ENCODE measurements at regions not wholly inside any gene's neighbourhood (a gene's known extent, or its start where the extent isn't known, plus 50 kb on each side); places are given as distances from the start of the nearest gene placed in this dataset.

GRCh38 chr1:209249280-209249670 is 334.2 kb upstream of the CAMK1G start:
- no peak for DNase-seq

GRCh38 chr1:209249785-209250440 is 333.6 kb upstream of the CAMK1G start:
- DNase-seq = no peak

GRCh38 chr1:209250861-209251636 is 332.5 kb upstream of the CAMK1G start:
- DNase-seq = no peak

DNA sequence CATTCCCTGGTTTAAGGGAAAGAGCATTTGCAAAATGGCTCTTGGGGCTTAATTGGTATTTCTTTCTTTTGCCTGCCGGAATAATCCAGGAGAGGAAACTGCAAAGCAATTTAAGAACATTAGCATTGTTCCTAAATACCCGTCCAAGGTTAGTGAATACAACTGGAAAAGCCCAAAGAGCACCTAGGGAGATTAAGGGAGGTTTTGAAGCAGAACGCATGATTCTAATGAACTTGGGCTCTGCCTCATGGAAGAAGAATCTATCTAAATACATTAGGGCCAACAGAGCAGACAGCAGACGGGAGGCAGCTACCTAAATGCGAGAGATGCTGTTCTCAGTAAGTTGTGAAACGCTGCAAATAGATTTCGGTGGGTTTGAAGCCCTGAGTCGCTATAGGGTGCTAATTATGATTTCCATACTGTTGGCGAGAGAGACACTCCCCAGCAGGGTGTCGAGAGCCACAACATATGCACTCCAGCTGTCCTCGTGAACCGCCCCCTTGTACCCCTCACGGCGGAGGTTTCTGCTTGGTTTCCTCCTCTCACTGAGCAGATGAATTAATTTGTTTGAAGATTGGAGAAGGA is 326.7 kb upstream of the CAMK1G start:
- DNase-seq = no peak

DNA sequence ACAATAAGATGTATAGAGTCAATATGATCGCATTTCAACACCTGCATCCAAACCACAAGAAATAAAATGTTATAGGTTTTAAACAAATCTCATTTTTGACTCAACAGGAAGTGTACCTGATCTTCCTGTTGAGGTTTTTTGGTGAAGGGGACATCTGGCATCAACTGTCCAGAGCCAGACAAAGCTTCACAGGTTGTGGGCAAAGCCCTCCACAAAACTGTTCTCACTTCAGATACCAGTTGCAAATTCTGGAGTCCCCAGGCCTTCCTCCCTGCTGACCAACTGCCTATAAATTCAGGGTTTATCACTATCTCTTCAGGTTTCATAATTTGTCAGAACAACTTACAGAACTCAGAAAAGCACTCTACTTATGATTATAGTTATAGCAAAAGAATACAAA is 326.1 kb upstream of the CAMK1G start:
- DNase-seq = no peak

GRCh38 chr1:209260136-209260535 is 323.4 kb upstream of the CAMK1G start:
- DNase-seq = no peak

- DNase-seq = no peak
These were observed 320.9 kb upstream of the CAMK1G start for GRCh38 chr1:209262631-209263030.

- DNase-seq = no peak
These were observed 318.2 kb upstream of the CAMK1G start for GRCh38 chr1:209265301-209265700.

DNA sequence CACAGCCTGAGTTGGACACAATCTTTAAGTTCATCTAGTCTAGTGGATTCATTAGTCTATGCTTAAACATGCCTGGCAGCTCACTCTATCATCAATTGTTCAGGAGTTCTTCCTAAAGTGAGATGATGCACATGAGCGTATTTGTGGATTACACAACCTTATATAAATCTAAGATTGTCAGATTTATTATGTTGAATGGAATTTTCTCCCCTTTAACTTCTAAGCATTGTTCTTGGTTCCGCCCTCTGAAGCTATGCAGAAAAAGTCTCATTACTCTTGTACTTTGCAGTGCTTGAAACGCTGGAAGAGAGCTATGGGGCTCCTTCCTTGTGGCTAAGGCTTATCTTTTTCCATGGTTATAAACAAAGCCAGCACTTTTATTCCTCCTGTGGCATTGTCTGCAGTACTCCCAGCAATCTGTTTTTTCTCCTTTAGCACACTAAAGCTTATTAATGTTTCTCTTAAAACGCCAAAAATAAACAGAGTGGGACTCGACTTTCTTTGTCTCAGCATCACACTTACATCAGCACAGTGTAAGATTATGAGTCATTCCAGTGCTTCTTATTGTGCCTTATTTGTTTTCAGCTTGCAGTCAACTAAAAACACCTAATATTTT is 316.8 kb upstream of the CAMK1G start:
- DNase-seq = no peak

DNA sequence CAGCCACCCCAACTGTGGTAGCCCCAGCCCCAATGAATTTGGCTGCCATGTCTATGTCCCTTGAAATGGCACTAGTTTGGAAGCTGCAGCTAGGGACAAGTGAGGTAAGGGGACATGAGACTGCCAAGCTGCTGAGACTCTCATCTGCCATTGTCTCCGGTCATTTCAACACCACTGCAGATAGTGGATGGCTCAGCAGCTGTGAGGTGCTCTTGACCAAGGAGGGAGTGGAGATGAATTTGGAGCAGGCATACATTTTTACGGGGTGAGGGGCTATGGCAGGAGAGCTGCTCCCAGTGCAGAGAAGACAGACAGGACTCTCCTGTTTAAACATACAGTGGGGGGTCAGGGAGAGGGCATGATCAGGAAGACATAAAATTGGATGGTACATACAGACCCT is 315.5 kb upstream of the CAMK1G start:
- DNase-seq = no peak

- no peak for DNase-seq
These were observed 315.0 kb upstream of the CAMK1G start for GRCh38 chr1:209268479-209268878.

GRCh38 chr1:209276321-209276720 is 307.2 kb upstream of the CAMK1G start:
- DNase-seq = no peak

DNA sequence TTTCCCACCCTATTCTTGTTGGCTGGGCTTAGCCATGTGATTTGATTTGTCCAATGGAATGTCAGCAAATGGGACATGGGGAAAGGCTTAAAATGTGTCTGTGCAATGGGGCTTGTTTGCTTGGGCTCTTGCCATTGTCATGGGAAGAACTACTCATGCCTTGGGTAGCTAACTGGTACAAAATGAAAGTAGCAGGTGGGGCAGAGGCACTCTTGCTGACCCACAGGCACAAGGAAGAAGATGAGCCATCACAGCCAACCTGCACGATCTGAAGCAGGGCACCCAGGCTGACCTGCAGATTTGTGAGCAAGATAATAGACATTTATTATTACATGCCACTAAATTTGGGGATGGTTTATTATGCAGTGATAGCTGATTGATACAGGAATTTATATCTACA is 305.9 kb upstream of the CAMK1G start:
- DNase-seq = no peak

- no peak for DNase-seq
These were observed 291.8 kb upstream of the CAMK1G start for GRCh38 chr1:209291715-209292114.

GRCh38 chr1:209302779-209303568 is 280.5 kb upstream of the CAMK1G start:
- no peak for DNase-seq

GRCh38 chr1:209304166-209304565 is 279.3 kb upstream of the CAMK1G start:
- no peak for DNase-seq

DNA sequence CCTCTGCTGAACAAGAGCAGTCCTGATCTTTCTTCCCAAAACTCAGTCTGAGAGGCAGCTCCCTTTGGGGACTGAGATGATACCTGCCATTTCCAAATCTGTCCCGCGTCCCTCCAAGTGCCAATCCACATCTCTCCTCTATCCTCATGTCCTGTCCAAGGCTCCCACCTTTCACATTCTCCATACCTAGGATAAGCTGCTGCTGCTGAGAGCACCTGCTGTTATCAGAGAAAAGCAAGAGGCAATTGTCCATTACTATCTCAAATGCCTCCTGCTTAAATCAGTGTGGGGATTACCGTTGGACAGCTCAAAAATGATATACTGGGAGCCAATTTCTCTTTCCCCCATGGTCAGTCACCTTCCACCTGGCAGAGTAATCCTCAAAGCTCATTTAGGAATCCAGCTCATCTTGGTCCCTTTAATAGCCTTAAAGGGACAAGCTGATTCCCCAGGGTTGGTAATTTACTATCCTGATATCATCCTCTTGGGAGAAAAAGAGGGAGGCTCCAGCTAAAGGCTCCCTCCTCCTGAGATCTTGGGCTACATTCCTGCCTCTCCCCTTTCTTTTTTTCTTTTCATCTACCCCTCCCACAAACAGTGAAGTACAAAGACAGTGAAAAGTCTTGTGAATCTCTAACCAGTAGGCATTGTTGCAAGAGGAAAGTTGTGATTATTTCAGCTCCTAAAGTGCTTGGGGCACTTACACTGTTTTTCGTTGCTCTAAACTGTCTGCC is 278.1 kb upstream of the CAMK1G start:
- DNase-seq = no peak

- no peak for DNase-seq
These were observed 275.7 kb upstream of the CAMK1G start for GRCh38 chr1:209307846-209308245.

DNA sequence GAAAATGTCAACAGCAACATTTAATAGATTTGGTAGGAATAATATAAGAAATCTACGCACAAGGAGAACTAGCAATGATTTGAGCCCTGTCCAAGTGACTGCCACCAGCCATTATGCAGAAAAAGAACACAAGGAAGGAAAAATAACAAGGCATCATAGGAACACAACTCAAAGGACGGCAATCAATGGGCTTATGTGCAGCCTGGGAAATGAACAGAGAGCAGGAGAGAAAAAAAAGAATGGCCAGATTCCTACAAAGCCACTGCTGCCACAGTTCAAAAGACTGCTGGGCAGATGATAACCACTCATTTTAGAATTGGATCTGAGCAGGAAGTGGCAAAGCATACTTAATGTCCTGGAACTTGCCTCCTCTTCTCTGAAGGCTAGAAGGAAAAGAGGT is 274.3 kb upstream of the CAMK1G start:
- DNase-seq = no peak

DNA sequence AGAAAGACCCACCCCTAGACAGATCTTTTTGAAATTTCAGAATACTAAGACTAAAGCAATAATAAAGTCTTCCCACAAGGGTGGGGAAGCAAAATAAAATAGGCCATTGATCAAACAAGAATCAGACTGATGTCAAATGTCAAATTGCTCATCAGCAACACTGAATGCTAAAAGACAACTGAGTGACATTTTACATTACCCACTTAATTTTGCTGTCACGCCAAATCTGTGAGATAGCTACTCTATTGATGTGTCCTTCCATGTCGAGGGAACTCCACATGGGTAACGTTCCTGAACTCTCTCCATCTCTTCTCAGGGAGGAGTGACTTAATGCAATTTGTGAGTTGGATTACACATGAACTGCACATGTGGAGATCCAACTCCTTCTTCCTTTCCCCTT is 271.7 kb upstream of the CAMK1G start:
- DNase-seq = no peak

DNA sequence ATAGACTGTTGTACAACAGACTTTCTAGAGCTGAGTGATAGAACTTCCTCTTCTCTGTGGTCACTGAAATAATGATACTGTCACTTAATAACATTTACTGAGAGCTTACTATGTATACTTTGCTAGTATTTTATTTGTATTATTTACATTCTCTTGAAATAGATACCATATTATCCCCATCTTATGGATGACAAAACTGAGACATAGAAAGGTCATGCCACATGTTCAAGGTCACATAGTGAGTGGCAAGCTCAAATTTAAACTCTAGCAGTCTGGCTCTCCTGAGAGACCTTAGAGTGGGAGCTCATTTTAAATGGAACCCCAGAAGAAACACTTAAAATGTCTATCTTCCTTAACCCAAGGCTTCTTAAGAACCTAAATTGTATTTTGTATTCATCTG is 266.6 kb upstream of the CAMK1G start:
- no peak for DNase-seq
